ENCODE measurements at regions not wholly inside any gene's neighbourhood (a gene's known extent, or its start where the extent isn't known, plus 50 kb on each side); places are given as distances from the start of the nearest gene placed in this dataset.

- DNase-seq: no peak
These were observed 187.6 kb upstream of the SHH start for GRCh38 chr7:155999631-156000489.

GRCh38 chr7:155998766-155999630, 186.7 kb upstream of the SHH start:
- DNase-seq: no peak

- no peak for DNase-seq
These were observed 186.0 kb upstream of the SHH start for GRCh38 chr7:155998328-155998691.

GRCh38 chr7:155997431-155998327, 185.4 kb upstream of the SHH start:
- DNase-seq: no peak

- DNase-seq: no peak
These were observed 184.5 kb upstream of the SHH start for GRCh38 chr7:155996718-155997280.

- DNase-seq: no peak
These were observed 182.9 kb upstream of the SHH start for GRCh38 chr7:155995183-155995612.

- no peak for DNase-seq
These were observed 182.1 kb upstream of the SHH start for GRCh38 chr7:155994279-155994811.

GRCh38 chr7:155993420-155994278, 181.4 kb upstream of the SHH start:
- no peak for DNase-seq

- no peak for DNase-seq
These were observed 180.7 kb upstream of the SHH start for GRCh38 chr7:155992974-155993373.

GRCh38 chr7:155992538-155992937, 180.3 kb upstream of the SHH start:
- no peak for DNase-seq

GRCh38 chr7:155992107-155992506, 179.8 kb upstream of the SHH start:
- DNase-seq: no peak

GRCh38 chr7:155991470-155991869, 179.2 kb upstream of the SHH start:
- DNase-seq: no peak

GRCh38 chr7:155988416-155988815, 176.2 kb upstream of the SHH start:
- DNase-seq: no peak

GRCh38 chr7:155987681-155988235, 175.5 kb upstream of the SHH start:
- DNase-seq: no peak

GRCh38 chr7:155986497-155987160, 174.4 kb upstream of the SHH start:
- DNase-seq: no peak

GRCh38 chr7:155985518-155986250, 173.4 kb upstream of the SHH start:
- no peak for DNase-seq

GRCh38 chr7:155984609-155985405, 172.5 kb upstream of the SHH start:
- DNase-seq: no peak

- DNase-seq: no peak
These were observed 171.8 kb upstream of the SHH start for GRCh38 chr7:155984028-155984580.

Measured in NCI-H1092 (cell line).